ENCODE measurements at regions not wholly inside any gene's neighbourhood (a gene's known extent, or its start where the extent isn't known, plus 50 kb on each side); places are given as distances from the start of the nearest gene placed in this dataset.

GRCh38 chr6:145036848-145037567, 698.3 kb downstream of the EPM2A start:
- Mint-ChIP-seq H3K36me3 (ENCODE audit: low read depth) (peaks cover 4% of the 10 kb centered on the region; the same call in 1 of the 2 replicates), H3K27me3 (ENCODE audit: insufficient read depth) (peaks cover 2% of the 10 kb centered on the region), H3K27ac (no peak overlapping the region), H3K4me3 (no peak overlapping the region), H3K4me1 (ENCODE audit: low read depth) (peaks cover 43% of the 10 kb centered on the region), H3K9me3 (peaks cover 4% of the 10 kb centered on the region; the same call in 1 of the 2 replicates)
- DNase-seq, result no peak
- TF ChIP-seq CTCF (IDR thresholded peaks at IDR 0.05), result no peak

GRCh38 chr6:145042559-145042958, 692.8 kb downstream of the EPM2A start:
- Mint-ChIP-seq H3K4me3 (no peak overlapping the region), H3K36me3 (ENCODE audit: low read depth) (no peaks in the 10 kb centered on the region), H3K4me1 (ENCODE audit: low read depth) (peaks cover 29% of the 10 kb centered on the region), H3K27ac (no peak overlapping the region), H3K9me3 (no peaks in the 10 kb centered on the region), H3K27me3 (ENCODE audit: insufficient read depth) (no peaks in the 10 kb centered on the region)
- peak; percentile 44 for TF ChIP-seq CTCF (IDR thresholded peaks at IDR 0.05)
- no peak for DNase-seq

GRCh38 chr6:145043926-145044500, 691.3 kb downstream of the EPM2A start:
- Mint-ChIP-seq H3K27me3 (ENCODE audit: insufficient read depth) (no peaks in the 10 kb centered on the region), H3K4me1 (ENCODE audit: low read depth) (peaks cover 29% of the 10 kb centered on the region), H3K36me3 (ENCODE audit: low read depth) (no peaks in the 10 kb centered on the region), H3K4me3 (peak overlapping the region; percentile 41; the same call in 1 of the 2 replicates), H3K9me3 (no peaks in the 10 kb centered on the region), H3K27ac (peak overlapping the region; percentile 75)
- DNase-seq, result no peak
- no peak for TF ChIP-seq CTCF (IDR thresholded peaks at IDR 0.05)

GRCh38 chr6:145044641-145045246, 690.6 kb downstream of the EPM2A start:
- no peak for TF ChIP-seq CTCF (IDR thresholded peaks at IDR 0.05)
- H3K4me1 Mint-ChIP-seq (ENCODE audit: low read depth), result peaks cover 29% of the 10 kb centered on the region
- no peaks in the 10 kb centered on the region for H3K27me3 Mint-ChIP-seq (ENCODE audit: insufficient read depth)
- no peaks in the 10 kb centered on the region for H3K9me3 Mint-ChIP-seq
- peak; percentile 62 for DNase-seq
- peak overlapping the region; percentile 75 for H3K27ac Mint-ChIP-seq
- H3K36me3 Mint-ChIP-seq (ENCODE audit: low read depth), result no peaks in the 10 kb centered on the region
- H3K4me3 Mint-ChIP-seq, result peak overlapping the region; percentile 41; the same call in 1 of the 2 replicates

GRCh38 chr6:145045582-145045981, 689.7 kb downstream of the EPM2A start:
- Mint-ChIP-seq H3K9me3 (no peaks in the 10 kb centered on the region), H3K27ac (peak overlapping the region; percentile 7; the same call in 1 of the 2 replicates), H3K27me3 (ENCODE audit: insufficient read depth) (no peaks in the 10 kb centered on the region), H3K36me3 (ENCODE audit: low read depth) (no peaks in the 10 kb centered on the region), H3K4me3 (no peak overlapping the region), H3K4me1 (ENCODE audit: low read depth) (peaks cover 29% of the 10 kb centered on the region)
- TF ChIP-seq CTCF (IDR thresholded peaks at IDR 0.05), result no peak
- no peak for DNase-seq

Data from HFFc6 (cell line).